GM13976 (cell line): ENCODE measurements at regions not wholly inside any gene's neighbourhood (a gene's known extent, or its start where the extent isn't known, plus 50 kb on each side); places are given as distances from the start of the nearest gene placed in this dataset.
"Not testable (repeated sequence)": the region's sequence is repeated elsewhere in the genome, so short reads cannot be mapped to it uniquely, and the experiment has no call there.

Experiments used
- DNase-seq: peaks from one replicate; pipeline ENCODE4 v3.0.0; 2012; ENCODE audit warnings: low spot score
- in situ Hi-C: fragments of 300-500 bp; cut with MboI; formaldehyde crosslinking; loops from one replicate; pipeline ENCODE4 v1.12.0; 2022; ENCODE audit warnings: low sequenced_read_pairs, mixed read lengths, inconsistent platforms; ENCODE audit not compliant: unreplicated experiment
- TF ChIP-seq, protein P1 (sequence below): IDR thresholded peaks from 2 replicates; pipeline ENCODE4 v1.5.1; 2012; ENCODE audit warnings: borderline replicate concordance, mild to moderate bottlenecking; ENCODE audit not compliant: insufficient read depth; ENCODE audit errors: extremely low read depth, missing control alignments, control extremely low read depth

DNA sequence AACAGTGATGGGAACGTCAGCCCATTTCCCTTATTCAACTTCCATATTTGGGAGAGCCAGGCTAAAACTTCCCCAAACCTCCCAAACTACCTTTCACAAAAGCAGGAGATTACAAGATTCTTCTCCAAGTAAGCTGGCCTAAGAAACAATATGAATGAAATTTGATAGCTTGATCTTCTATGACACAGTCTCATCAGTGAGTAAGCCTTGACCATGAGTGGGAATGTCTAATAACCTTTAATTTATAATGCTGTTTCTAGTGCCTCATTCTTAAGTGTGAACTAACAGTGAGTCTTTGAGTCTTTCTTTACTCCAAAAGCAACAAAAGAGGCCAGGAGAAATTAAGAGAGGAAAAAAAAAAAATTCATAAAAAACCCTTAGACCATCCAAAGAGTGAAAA lies 1379.9 kb downstream of the EFNA5 start:
- in situ Hi-C loops = no loop called here
- TF ChIP-seq, protein P1, sequence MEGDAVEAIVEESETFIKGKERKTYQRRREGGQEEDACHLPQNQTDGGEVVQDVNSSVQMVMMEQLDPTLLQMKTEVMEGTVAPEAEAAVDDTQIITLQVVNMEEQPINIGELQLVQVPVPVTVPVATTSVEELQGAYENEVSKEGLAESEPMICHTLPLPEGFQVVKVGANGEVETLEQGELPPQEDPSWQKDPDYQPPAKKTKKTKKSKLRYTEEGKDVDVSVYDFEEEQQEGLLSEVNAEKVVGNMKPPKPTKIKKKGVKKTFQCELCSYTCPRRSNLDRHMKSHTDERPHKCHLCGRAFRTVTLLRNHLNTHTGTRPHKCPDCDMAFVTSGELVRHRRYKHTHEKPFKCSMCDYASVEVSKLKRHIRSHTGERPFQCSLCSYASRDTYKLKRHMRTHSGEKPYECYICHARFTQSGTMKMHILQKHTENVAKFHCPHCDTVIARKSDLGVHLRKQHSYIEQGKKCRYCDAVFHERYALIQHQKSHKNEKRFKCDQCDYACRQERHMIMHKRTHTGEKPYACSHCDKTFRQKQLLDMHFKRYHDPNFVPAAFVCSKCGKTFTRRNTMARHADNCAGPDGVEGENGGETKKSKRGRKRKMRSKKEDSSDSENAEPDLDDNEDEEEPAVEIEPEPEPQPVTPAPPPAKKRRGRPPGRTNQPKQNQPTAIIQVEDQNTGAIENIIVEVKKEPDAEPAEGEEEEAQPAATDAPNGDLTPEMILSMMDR = no peak
- no peak for DNase-seq

- in situ Hi-C loops = no loop called here
- TF ChIP-seq, protein P1 = no peak
- no peak for DNase-seq
Measured at GRCh38 chr5:106288979-106289378, 1381.8 kb downstream of the EFNA5 start.

- in situ Hi-C loops = no loop called here
- DNase-seq = no peak
- TF ChIP-seq, protein P1 = no peak
Measured at GRCh38 chr5:106277540-106278096, 1393.1 kb downstream of the EFNA5 start.

DNA sequence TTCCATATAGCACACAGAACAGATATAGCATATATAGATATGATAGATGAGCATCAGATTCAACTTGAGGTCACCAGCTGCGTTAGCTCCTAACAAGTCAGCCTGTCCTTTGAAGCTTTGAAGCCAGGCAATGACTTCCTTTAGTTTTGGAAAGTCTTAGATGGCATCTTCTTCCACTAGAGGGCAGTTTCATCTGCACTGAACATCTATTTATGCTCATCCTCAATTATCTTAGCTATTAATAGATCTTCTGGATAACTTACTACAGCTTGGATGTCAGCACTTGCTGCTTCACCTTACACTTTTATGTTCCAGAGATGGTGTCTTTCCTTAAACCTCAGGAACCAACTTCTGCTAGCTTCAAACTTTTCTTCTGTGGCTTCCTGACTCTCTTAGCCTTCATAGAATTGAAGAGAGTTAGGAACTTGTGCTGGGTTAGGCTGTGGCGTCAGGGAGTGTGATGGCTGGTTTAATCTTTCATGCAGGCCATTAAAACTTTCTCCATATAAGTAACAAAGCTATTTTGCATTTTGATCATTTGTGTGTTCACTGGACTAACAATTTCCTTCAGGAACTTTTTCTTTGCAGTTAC lies 1401.4 kb downstream of the EFNA5 start:
- no peak for DNase-seq
- in situ Hi-C loops = no loop called here
- TF ChIP-seq, protein P1 = peak; percentile 24

GRCh38 chr5:106267256-106267655 lies 1403.5 kb downstream of the EFNA5 start:
- TF ChIP-seq, protein P1 = no peak
- DNase-seq = no peak
- in situ Hi-C loops = no loop called here

GRCh38 chr5:106262395-106262794 lies 1408.3 kb downstream of the EFNA5 start:
- DNase-seq = no peak
- in situ Hi-C loops = no loop called here
- TF ChIP-seq, protein P1 = no peak

DNA sequence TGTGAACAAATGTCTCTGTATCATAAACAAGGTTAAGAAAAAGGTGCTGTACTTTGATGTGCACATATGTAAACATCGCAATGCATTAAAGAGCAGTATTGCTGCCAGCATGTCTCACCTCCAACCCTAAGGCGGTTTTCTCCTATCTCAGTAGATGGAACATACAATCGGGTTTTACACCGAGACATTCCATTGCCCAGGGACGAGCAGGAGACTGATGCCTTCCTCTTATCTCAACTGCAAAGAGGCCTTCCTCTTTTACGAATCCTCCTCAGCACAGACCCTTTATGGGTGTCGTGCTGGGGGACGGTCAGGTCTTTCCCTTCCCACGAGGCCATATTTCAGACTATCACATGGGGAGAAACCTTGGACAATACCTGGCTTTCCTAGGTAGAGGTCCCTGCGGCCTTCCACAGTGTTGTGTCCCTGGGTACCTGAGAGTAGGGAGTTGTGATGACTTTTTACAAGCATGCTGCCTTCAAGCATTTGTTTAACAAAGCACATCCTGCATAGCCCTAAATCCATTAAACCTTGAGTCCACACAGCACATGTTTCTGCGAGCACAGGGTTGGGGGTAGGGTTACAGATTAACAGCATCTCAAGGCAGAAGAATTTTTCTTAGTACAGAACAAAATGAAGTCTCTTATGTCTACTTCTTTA lies 1411.2 kb downstream of the EFNA5 start:
- DNase-seq, in situ Hi-C loops: not testable (repeated sequence)
